Tibial nerve (tissue), 4 donors: ENCODE measurements at regions not wholly inside any gene's neighbourhood (a gene's known extent, or its start where the extent isn't known, plus 50 kb on each side); places are given as distances from the start of the nearest gene placed in this dataset.

Experiments used
- DNase-seq, 2 donors: peaks; one replicate each; pipeline ENCODE4 v3.0.0-alpha.2; 2019; ENCODE audit warnings: low spot score in 2 of 2
- H3K27ac ChIP-seq, 4 donors: fragments of 200-600 bp; sonication (generic) in 3 of 4; one replicate each; pipeline ENCODE4 v1.5.1; 2017 to 2019; ENCODE audit warnings: mild to moderate bottlenecking in 1 of 4
- H3K27me3 ChIP-seq, 2 donors: fragments of 200-600 bp; sonication (generic) in 1 of 2; one replicate each; pipeline versions ENCODE4 v1.5.1 to v1.6.0; 2017 to 2019
- H3K36me3 ChIP-seq, 3 donors: fragments of 200-600 bp; sonication (generic); one replicate each; pipeline ENCODE4 v1.5.1; 2018 to 2019
- H3K4me1 ChIP-seq, 4 donors: fragments of 200-600 bp; sonication (generic) in 3 of 4; one replicate each; pipeline ENCODE4 v1.5.1; 2017 to 2019
- H3K4me3 ChIP-seq, 4 donors: fragments of 200-600 bp; sonication (generic) in 3 of 4; one replicate each; pipeline ENCODE4 v1.5.1; 2017 to 2019; ENCODE audit warnings: mild to moderate bottlenecking in 1 of 4, moderate library complexity in 1 of 4
- H3K9me3 ChIP-seq, 4 donors: fragments of 200-600 bp; sonication (generic) in 3 of 4; one replicate each; pipeline ENCODE4 v1.5.1; 2017 to 2019
- EP300 ChIP-seq, 2 donors: sonication (generic); formaldehyde crosslinking; IDR thresholded peaks; one replicate each; pipeline ENCODE4 v1.6.1; 2017; ENCODE audit warnings: antibody characterized with exemption in 2 of 2, mild to moderate bottlenecking in 1 of 2
- POLR2A ChIP-seq, 2 donors: fragments of 450-650 bp; IDR thresholded peaks; one replicate each; pipeline ENCODE4 v1.6.1; 2017; ENCODE audit warnings: antibody characterized with exemption in 2 of 2, mild to moderate bottlenecking in 2 of 2, moderate library complexity in 2 of 2
- WGBS, 2 donors: methylation state at CpG; one replicate each; pipeline ENCODE4 v1.1.5; 2018; 5-methylcytosine and 5-hydroxymethylcytosine counted together
- TF ChIP-seq, protein P1 (sequence below), 5 experiments: fragments of 200-600 bp in 3 of 5; fragments of 450-650 bp in 2 of 5; sonication (generic) in 3 of 5; IDR thresholded peaks; one replicate each; pipeline ENCODE4 v1.5.1; 2016 to 2019; ENCODE audit warnings: antibody characterized with exemption in 5 of 5, mild to moderate bottlenecking in 3 of 5, moderate library complexity in 2 of 5

DNA sequence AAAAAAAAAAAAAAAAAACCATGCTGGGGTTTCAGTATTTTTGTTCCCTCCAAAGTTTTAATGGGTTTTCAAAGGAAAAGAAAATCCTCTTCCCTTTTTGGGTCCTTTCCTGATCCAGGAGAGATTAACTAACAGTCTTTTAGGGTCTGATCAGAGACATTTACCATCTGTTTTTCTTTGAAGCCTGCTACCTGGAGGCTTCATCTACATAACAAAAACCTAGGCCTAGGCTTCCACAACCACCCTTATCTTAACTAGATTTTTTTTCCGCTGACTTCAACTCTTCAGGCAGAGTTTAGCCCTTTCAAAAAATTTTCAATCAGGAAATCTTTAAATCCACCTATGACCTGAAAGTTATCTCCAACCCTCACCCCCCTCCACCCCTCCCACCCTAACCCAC, 154.7 kb downstream of the MBD2 start:
- H3K27me3 ChIP-seq, result no peaks in the 10 kb centered on the region
- no peaks in the 10 kb centered on the region for H3K9me3 ChIP-seq
- H3K27ac ChIP-seq, result no peak overlapping the region
- no peaks in the 10 kb centered on the region for H3K36me3 ChIP-seq
- TF ChIP-seq, protein P1, sequence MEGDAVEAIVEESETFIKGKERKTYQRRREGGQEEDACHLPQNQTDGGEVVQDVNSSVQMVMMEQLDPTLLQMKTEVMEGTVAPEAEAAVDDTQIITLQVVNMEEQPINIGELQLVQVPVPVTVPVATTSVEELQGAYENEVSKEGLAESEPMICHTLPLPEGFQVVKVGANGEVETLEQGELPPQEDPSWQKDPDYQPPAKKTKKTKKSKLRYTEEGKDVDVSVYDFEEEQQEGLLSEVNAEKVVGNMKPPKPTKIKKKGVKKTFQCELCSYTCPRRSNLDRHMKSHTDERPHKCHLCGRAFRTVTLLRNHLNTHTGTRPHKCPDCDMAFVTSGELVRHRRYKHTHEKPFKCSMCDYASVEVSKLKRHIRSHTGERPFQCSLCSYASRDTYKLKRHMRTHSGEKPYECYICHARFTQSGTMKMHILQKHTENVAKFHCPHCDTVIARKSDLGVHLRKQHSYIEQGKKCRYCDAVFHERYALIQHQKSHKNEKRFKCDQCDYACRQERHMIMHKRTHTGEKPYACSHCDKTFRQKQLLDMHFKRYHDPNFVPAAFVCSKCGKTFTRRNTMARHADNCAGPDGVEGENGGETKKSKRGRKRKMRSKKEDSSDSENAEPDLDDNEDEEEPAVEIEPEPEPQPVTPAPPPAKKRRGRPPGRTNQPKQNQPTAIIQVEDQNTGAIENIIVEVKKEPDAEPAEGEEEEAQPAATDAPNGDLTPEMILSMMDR (IDR thresholded peaks at IDR 0.05), result no peak
- TF ChIP-seq EP300 (IDR thresholded peaks at IDR 0.05), result no peak
- TF ChIP-seq POLR2A (IDR thresholded peaks at IDR 0.05), result no peak
- 0 to 39% methylated on average over 1 of the region's 1 CpG for WGBS, 2 donors
- no peak for DNase-seq
- H3K4me3 ChIP-seq, result no peak overlapping the region
- H3K4me1 ChIP-seq, result no peaks in the 10 kb centered on the region

DNA sequence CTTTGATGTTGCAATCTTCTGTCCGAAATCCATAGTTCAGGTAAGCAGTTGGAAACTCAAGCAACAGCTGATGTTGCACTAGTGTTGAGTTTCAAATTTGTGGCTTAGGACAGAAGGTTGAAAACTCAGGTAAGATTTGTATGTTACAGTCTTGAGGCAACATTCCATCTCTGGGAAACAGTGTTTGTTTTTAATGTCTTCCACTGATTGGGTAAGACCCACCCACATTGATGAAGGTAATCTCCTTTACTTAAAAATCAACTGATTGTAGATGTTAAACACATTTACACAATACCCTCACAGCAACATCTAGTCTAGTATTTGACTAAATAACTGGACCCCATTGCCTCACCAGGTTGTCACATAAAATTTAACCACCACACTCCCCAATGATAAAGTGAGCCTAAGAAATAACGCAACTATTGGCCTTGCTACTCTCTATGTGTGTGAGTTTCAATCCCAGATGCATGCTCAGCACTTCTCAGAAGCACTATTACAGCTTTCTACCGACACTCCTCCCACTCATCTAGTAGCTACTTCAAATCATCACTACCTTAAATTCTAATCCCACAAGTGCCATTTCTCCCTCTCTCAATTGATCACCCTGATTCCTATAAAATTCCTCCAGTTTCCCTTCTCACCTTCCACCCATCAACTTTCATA, 164.0 kb downstream of the MBD2 start:
- Histone ChIP-seq H3K4me3 (no peak overlapping the region), H3K27me3 (no peaks in the 10 kb centered on the region), H3K27ac (no peak overlapping the region), H3K36me3 (no peaks in the 10 kb centered on the region), H3K4me1 (no peaks in the 10 kb centered on the region), H3K9me3 (no peaks in the 10 kb centered on the region)
- no peak for DNase-seq
- TF ChIP-seq, protein P1 (IDR thresholded peaks at IDR 0.05), result no peak
- TF ChIP-seq POLR2A (IDR thresholded peaks at IDR 0.05) (no peak), EP300 (IDR thresholded peaks at IDR 0.05) (no peak)
- WGBS, 2 donors, result 75 to 79% methylated on average over 3 of the region's 3 CpGs

DNA sequence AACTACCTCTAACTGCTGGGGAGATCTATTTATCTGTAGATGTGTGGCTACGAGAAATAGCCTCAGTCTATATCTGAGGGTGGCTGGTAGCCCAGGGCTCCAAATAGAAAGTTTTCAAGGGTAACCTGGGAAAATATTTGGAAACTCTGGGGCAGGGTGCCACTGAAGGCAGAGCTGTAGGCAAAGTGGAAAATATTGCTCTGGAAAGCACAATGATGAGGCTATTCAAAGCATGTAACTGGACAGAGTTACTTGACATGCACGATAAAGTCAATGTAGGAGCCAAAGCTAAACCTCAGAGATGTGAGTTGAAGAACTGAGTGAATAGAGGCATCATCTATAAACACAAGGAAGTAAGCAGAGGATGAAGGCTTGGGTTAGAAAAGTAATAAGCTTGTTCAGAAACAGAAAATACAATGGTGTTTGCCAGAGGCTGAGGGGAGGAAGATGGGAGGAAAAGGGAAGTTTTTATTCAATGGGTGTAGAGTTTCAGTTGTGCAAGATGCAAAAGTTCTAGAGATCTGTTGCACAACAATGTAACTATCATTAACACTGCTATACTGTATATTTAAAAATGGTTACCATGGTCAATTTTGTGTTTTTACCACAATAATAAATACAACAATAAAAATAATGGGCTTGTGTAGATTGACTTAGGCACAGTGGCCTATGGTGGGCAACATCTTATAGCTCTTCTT, 171.6 kb downstream of the MBD2 start:
- H3K27ac ChIP-seq, result no peak overlapping the region
- H3K4me1 ChIP-seq, result no peaks in the 10 kb centered on the region
- no peaks in the 10 kb centered on the region for H3K9me3 ChIP-seq
- DNase-seq, result no peak
- H3K27me3 ChIP-seq, result no peaks in the 10 kb centered on the region
- no peaks in the 10 kb centered on the region for H3K36me3 ChIP-seq
- H3K4me3 ChIP-seq, result no peak overlapping the region
- 82 to 90% methylated on average over 2 of the region's 2 CpGs for WGBS, 2 donors
- TF ChIP-seq, protein P1 (IDR thresholded peaks at IDR 0.05), result no peak
- no peak for TF ChIP-seq EP300 (IDR thresholded peaks at IDR 0.05)
- no peak for TF ChIP-seq POLR2A (IDR thresholded peaks at IDR 0.05)

DNA sequence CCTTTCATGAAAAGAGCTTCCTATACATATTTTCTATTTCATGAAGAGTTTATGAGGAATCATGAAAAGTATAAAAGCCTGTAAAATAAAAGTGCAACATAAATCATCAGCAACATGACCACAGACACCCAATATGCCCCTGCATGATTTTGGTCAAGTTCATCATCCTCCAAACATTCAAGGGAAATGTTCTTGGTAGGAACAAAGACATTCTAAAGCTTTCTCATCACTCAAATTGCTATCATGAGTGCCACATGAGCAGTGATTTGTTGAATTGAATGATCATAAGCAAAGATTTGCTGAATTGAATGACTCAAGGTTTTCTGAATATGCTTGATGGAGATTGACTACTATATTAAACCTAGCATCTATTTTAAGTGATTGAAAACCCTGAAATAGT, 172.2 kb downstream of the MBD2 start:
- TF ChIP-seq EP300 (IDR thresholded peaks at IDR 0.05), result no peak
- TF ChIP-seq, protein P1 (IDR thresholded peaks at IDR 0.05), result no peak
- TF ChIP-seq POLR2A (IDR thresholded peaks at IDR 0.05), result no peak
- no peaks in the 10 kb centered on the region for H3K27me3 ChIP-seq
- H3K27ac ChIP-seq, result no peak overlapping the region
- H3K4me1 ChIP-seq, result no peaks in the 10 kb centered on the region
- H3K36me3 ChIP-seq, result no peaks in the 10 kb centered on the region
- no peak overlapping the region for H3K4me3 ChIP-seq
- DNase-seq, result no peak
- no peaks in the 10 kb centered on the region for H3K9me3 ChIP-seq

DNA sequence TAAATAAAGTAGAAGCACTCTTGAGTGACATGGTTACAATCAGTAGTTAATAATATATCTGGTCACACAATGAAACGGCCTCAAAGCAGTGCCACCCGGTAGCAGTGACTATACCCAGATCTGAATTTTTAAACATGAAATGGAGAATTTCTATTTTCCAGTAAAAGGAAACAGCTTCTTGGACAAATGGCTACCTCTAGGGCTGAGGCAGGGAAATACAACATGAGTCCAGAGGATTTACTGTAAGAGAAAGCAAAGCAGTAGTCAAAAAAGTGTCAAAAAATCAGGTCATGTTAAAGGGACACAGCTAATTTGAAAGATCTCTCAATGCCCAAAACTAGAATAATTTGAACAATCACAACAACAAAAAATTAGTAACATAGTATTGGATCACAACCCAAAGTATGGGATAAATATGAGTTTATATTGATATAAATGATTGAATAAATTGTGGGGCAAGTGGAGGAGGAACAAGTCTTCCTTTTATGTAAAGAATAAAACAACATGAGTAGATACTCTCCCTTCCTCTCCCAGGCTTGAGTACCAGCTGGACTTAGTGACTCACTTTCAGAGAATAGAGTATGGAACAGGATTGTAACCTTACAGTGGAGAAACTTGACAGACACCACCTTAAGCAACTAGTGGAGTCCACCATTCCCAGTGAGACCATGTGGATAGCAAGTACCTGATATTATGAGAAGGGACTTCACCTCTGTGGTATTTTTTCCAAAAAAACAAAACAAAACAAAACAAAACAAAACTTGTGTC, 180.8 kb downstream of the MBD2 start:
- Histone ChIP-seq H3K4me1 (no peaks in the 10 kb centered on the region), H3K27ac (no peak overlapping the region), H3K4me3 (no peak overlapping the region), H3K36me3 (no peaks in the 10 kb centered on the region), H3K9me3 (no peaks in the 10 kb centered on the region), H3K27me3 (no peaks in the 10 kb centered on the region)
- TF ChIP-seq EP300 (IDR thresholded peaks at IDR 0.05), result no peak
- no peak for TF ChIP-seq POLR2A (IDR thresholded peaks at IDR 0.05)
- TF ChIP-seq, protein P1 (IDR thresholded peaks at IDR 0.05), result no peak
- DNase-seq, result no peak
- WGBS, 2 donors, result 78 to 91% methylated on average over 2 of the region's 2 CpGs
